Body of pancreas (tissue), 4 donors: ENCODE measurements at regions not wholly inside any gene's neighbourhood (a gene's known extent, or its start where the extent isn't known, plus 50 kb on each side); places are given as distances from the start of the nearest gene placed in this dataset.

Experiments used
- ATAC-seq: fragments of 150-250 bp; one replicate; pipeline ENCODE4 v1.9.1; 2016
- DNase-seq, 4 donors: peaks; one replicate each; pipeline ENCODE4 v3.0.0-alpha.2; 2019
- H3K27ac ChIP-seq, 4 donors: fragments of 200-600 bp; sonication (generic); 1 replicate in 3 of 4; 2 replicates in 1 of 4; pipeline versions ENCODE4 v1.5.1 to v1.6.1; 2016 to 2019; ENCODE audit warnings: mild to moderate bottlenecking in 1 of 4, mixed read lengths in 1 of 4, moderate library complexity in 1 of 4
- H3K27me3 ChIP-seq, 2 donors: fragments of 200-600 bp; sonication (generic); one replicate each; pipeline ENCODE4 v1.6.0; 2016; ENCODE audit warnings: mild to moderate bottlenecking in 1 of 2
- H3K36me3 ChIP-seq, 2 donors: fragments of 200-600 bp; sonication (generic); replicated peaks in 1 of 2; 2 replicates each; pipeline ENCODE4 v1.5.1; 2016; ENCODE audit warnings: low read depth in 2 of 2; ENCODE audit not compliant: insufficient read depth in 1 of 2
- H3K4me1 ChIP-seq: fragments of 200-600 bp; sonication (generic); one replicate; pipeline ENCODE4 v1.6.0; 2016
- H3K4me3 ChIP-seq, 2 donors: fragments of 200-600 bp; sonication (generic); 1 replicate in 1 of 2; 2 replicates in 1 of 2; pipeline ENCODE4 v1.5.1; 2016 to 2019
- H3K9me3 ChIP-seq, 3 donors: fragments of 200-600 bp; sonication (generic); 1 replicate in 2 of 3; 2 replicates in 1 of 3; pipeline ENCODE4 v1.5.1; 2016
- CTCF ChIP-seq, 7 experiments: fragments of 450-650 bp in 4 of 7; fragments of 200-600 bp in 3 of 7; sonication (generic) in 3 of 7; IDR thresholded peaks; one replicate each; pipeline ENCODE4 v1.5.1; 2016 to 2019; ENCODE audit warnings: antibody characterized with exemption in 7 of 7
- POLR2A ChIP-seq, 3 donors: fragments of 450-650 bp; IDR thresholded peaks; one replicate each; pipeline ENCODE4 v1.6.1; 2016; ENCODE audit warnings: antibody characterized with exemption in 3 of 3, mild to moderate bottlenecking in 2 of 3
- WGBS, 2 donors: methylation state at CpG; one replicate each; pipeline ENCODE4 v1.1.5; 2017; 5-methylcytosine and 5-hydroxymethylcytosine counted together
- intact Hi-C: fragments of 100-400 bp; cut with DNase I; formaldehyde crosslinking; loops from one replicate; pipeline ENCODE4 v1.15.1; 2023

- Histone ChIP-seq H3K36me3 (no peaks in the 10 kb centered on the region), H3K27me3 (no peaks in the 10 kb centered on the region), H3K27ac (no peak overlapping the region), H3K4me1 (no peaks in the 10 kb centered on the region), H3K4me3 (no peak overlapping the region), H3K9me3 (no peaks in the 10 kb centered on the region)
- ATAC-seq (no peak), DNase-seq (no peak)
- intact Hi-C loops, result no loop called here
- no peak for TF ChIP-seq POLR2A (IDR thresholded peaks at IDR 0.05)
- no peak for TF ChIP-seq CTCF (IDR thresholded peaks at IDR 0.05)
- WGBS, 2 donors, result 54 to 58% methylated on average over 6 of the region's 6 CpGs
Measured at GRCh38 chr4:152106781-152107321, 346.0 kb upstream of the GATB start.

GRCh38 chr4:152106113-152106763, 345.4 kb upstream of the GATB start:
- DNase-seq (peak in 3 of 4 donors; percentile 24 to 63 (median 38)), ATAC-seq (peak; percentile 69)
- no peak overlapping the region for H3K4me3 ChIP-seq
- no peaks in the 10 kb centered on the region for H3K9me3 ChIP-seq
- no peak overlapping the region for H3K27ac ChIP-seq
- no peaks in the 10 kb centered on the region for H3K4me1 ChIP-seq
- no peaks in the 10 kb centered on the region for H3K27me3 ChIP-seq
- intact Hi-C loops, result no loop called here
- no peaks in the 10 kb centered on the region for H3K36me3 ChIP-seq
- 52 to 60% methylated on average over 6 of the region's 6 CpGs for WGBS, 2 donors
- TF ChIP-seq POLR2A (IDR thresholded peaks at IDR 0.05) (no peak), CTCF (IDR thresholded peaks at IDR 0.05) (no peak)

DNA sequence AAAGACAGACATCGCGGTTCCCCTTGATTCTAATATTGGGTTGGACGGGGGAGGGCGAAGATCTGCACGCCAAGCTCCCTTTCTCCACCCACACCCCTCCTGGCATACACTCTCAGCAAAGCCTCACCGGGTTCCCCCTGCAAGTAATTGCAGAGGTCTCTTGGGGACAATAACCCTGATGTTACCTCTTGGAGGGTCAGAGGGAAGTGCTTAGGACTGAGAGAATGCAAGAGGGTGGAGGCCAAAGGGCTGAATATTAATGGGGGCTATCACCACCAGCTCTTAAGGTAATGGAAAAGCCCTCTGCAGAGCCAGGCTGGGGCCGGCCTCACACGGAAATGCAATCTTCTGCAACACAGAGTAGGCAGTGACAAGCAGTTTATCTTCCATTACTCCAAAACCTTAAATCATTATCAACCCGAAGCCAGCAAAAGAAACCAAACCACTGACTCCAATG, 344.1 kb upstream of the GATB start:
- Histone ChIP-seq H3K36me3 (no peaks in the 10 kb centered on the region), H3K27ac (no peak overlapping the region), H3K27me3 (no peaks in the 10 kb centered on the region), H3K9me3 (no peaks in the 10 kb centered on the region), H3K4me3 (no peak overlapping the region), H3K4me1 (no peaks in the 10 kb centered on the region)
- intact Hi-C loops, result no loop called here
- DNase-seq (no peak), ATAC-seq (no peak)
- 67 to 83% methylated on average over 9 of the region's 9 CpGs for WGBS, 2 donors
- TF ChIP-seq CTCF (IDR thresholded peaks at IDR 0.05), result no peak
- TF ChIP-seq POLR2A (IDR thresholded peaks at IDR 0.05), result no peak

DNA sequence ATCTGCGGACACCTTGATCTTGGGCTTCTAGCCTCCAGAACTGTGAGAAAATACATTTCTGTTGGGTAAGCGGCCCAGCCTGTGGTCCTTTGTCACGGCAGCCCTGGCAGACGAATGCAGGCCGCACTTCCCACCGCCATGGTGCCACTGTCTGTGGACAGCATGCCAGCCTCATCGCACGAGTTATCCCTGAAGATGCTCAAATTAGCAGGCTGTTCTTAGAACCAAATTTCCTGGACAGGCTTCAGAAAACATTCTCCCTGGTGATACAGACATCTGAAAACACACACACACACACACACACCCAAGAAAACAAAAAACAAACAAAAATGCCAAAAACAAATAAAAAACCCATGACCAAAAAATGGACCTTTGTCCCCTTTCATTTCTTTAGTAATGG, 343.5 kb upstream of the GATB start:
- no peak for ATAC-seq
- no peaks in the 10 kb centered on the region for H3K4me1 ChIP-seq
- H3K27me3 ChIP-seq, result no peaks in the 10 kb centered on the region
- TF ChIP-seq POLR2A (IDR thresholded peaks at IDR 0.05), result no peak
- no peak for TF ChIP-seq CTCF (IDR thresholded peaks at IDR 0.05)
- intact Hi-C loops, result no loop called here
- H3K27ac ChIP-seq, result no peak overlapping the region
- no peaks in the 10 kb centered on the region for H3K36me3 ChIP-seq
- H3K4me3 ChIP-seq, result no peak overlapping the region
- DNase-seq, result no peak
- no peaks in the 10 kb centered on the region for H3K9me3 ChIP-seq
- WGBS, 2 donors, result 88 to 91% methylated on average over 8 of the region's 8 CpGs
